ENCODE measurements at regions not wholly inside any gene's neighbourhood (a gene's known extent, or its start where the extent isn't known, plus 50 kb on each side); places are given as distances from the start of the nearest gene placed in this dataset.

GRCh38 chr10:130439766-130440165 is 303.6 kb downstream of the GLRX3 start:
- no peak for TF ChIP-seq EZH2 (IDR thresholded peaks at IDR 0.05; ENCODE audit: insufficient read depth, poor library complexity, severe bottlenecking)
- no peak for TF ChIP-seq EZH2phosphoT487 (IDR thresholded peaks at IDR 0.05; ENCODE audit: insufficient read depth, low read depth)

All from GM23248 (cell line).